OCI-LY3 (cell line): ENCODE measurements at regions not wholly inside any gene's neighbourhood (a gene's known extent, or its start where the extent isn't known, plus 50 kb on each side); places are given as distances from the start of the nearest gene placed in this dataset.

Experiments used
- EZH2phosphoT487 ChIP-seq: fragments of 200-600 bp; shearing (Covaris generic); IDR thresholded peaks from 2 replicates; pipeline ENCODE4 v1.6.1; 2018; ENCODE audit warnings: antibody characterized with exemption, mixed run types, low read depth
- TF ChIP-seq, protein P1 (sequence below): fragments of 200-600, 300-600 bp; sonication (generic); IDR thresholded peaks from 2 replicates; pipeline ENCODE4 v1.5.1; 2014; ENCODE audit warnings: antibody characterized with exemption, low read length, low read depth

GRCh38 chr2:65999796-66000195 lies 435.1 kb upstream of the MEIS1 start:
- TF ChIP-seq, protein P1, sequence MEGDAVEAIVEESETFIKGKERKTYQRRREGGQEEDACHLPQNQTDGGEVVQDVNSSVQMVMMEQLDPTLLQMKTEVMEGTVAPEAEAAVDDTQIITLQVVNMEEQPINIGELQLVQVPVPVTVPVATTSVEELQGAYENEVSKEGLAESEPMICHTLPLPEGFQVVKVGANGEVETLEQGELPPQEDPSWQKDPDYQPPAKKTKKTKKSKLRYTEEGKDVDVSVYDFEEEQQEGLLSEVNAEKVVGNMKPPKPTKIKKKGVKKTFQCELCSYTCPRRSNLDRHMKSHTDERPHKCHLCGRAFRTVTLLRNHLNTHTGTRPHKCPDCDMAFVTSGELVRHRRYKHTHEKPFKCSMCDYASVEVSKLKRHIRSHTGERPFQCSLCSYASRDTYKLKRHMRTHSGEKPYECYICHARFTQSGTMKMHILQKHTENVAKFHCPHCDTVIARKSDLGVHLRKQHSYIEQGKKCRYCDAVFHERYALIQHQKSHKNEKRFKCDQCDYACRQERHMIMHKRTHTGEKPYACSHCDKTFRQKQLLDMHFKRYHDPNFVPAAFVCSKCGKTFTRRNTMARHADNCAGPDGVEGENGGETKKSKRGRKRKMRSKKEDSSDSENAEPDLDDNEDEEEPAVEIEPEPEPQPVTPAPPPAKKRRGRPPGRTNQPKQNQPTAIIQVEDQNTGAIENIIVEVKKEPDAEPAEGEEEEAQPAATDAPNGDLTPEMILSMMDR = peak; percentile 31
- no peak for TF ChIP-seq EZH2phosphoT487
